IPS-15b (cell line): ENCODE measurements at regions not wholly inside any gene's neighbourhood (a gene's known extent, or its start where the extent isn't known, plus 50 kb on each side); places are given as distances from the start of the nearest gene placed in this dataset.

Experiments
- H3K27me3 ChIP-seq: one replicate; pipeline ENCODE4 v1.6.1; 2013; ENCODE audit warnings: low read length; ENCODE audit not compliant: control insufficient read depth, insufficient read depth
- H3K36me3 ChIP-seq: one replicate; pipeline ENCODE4 v1.6.1; 2013; ENCODE audit warnings: low read length; ENCODE audit not compliant: control insufficient read depth, insufficient read depth
- H3K4me1 ChIP-seq: one replicate; pipeline ENCODE4 v1.6.1; 2013; ENCODE audit warnings: mild to moderate bottlenecking, low read length; ENCODE audit not compliant: control insufficient read depth, insufficient read depth
- H3K4me3 ChIP-seq: one replicate; pipeline ENCODE4 v1.5.1; 2013; ENCODE audit warnings: low read depth, low read length
- H3K9ac ChIP-seq: one replicate; pipeline ENCODE4 v1.6.1; 2013; ENCODE audit warnings: low read depth, mild to moderate bottlenecking, low read length
- H3K9me3 ChIP-seq: one replicate; pipeline ENCODE4 v1.6.1; 2013; ENCODE audit warnings: mild to moderate bottlenecking, low read length; ENCODE audit not compliant: control insufficient read depth, insufficient read depth

DNA sequence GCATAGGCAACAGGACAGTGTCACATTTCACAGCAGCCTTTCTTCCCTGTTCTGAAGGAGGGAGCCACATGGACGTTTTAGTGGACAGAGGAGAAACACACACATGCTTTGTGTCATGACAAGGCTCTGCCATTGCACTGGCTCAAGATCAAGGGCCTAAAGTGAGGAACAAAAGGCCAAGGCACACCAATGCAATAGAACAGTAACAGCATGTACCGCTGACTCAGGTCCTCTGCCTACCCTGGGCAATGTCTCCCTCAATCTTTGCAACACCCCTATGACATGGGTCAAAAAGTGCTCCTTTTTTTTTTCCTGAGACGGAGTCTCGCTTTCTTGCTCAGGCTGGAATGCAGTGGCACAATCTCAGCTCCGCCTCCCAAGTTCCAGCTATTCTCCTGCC lies 57.8 kb upstream of the SDK1 start:
- H3K36me3 ChIP-seq = no peaks in the 10 kb centered on the region
- no peaks in the 10 kb centered on the region for H3K9me3 ChIP-seq
- H3K27me3 ChIP-seq = no peaks in the 10 kb centered on the region
- H3K9ac ChIP-seq = no peak overlapping the region
- H3K4me1 ChIP-seq = no peaks in the 10 kb centered on the region
- H3K4me3 ChIP-seq = no peak overlapping the region

DNA sequence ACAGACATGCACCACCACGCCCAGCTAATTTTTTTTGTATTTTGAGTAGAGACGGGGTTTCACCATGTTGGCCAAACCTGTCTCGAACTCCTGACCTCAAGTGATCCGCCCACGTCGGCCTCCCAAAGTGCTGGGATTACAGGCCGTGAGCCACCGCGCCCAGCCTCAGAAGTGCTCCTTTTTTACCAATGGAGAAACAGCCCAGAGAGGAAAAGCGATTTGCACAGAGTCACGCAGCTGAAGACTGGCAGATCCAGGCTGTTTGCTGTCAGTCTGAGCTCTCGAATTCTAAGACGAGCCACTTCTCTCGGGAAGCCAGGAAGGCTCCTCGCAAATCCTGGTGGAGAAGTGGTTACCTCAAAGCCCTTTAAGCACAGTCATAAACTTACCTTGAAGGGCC lies 57.4 kb upstream of the SDK1 start:
- no peaks in the 10 kb centered on the region for H3K36me3 ChIP-seq
- H3K9ac ChIP-seq = no peak overlapping the region
- no peaks in the 10 kb centered on the region for H3K4me1 ChIP-seq
- no peak overlapping the region for H3K4me3 ChIP-seq
- no peaks in the 10 kb centered on the region for H3K27me3 ChIP-seq
- no peaks in the 10 kb centered on the region for H3K9me3 ChIP-seq

DNA sequence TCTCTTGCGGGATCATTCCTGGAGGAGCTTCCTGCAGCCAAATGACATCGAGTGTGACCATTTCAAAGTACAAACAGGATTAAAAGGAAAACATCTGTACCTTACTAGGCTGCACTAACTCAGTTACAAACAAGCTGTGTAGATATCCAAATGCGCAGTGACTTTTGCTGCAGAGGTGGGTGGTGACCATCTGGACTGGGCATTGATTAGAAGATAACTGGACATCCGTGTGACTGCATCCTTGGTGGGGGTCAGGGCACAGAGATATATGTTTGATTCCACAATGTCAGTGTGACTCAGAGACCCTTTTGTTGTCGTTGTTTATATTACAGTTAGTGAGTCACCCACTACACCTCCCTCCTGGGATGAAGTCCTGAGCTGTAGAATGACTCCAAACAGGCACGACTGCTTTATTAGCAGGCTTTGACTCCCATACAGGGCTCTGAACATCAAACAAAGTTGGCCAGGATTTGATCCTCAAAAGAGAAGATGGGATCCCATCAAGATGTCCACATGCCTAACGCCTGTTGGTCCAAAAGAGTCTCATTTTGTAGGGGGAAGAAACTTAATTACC lies 56.7 kb upstream of the SDK1 start:
- H3K36me3 ChIP-seq = no peaks in the 10 kb centered on the region
- no peaks in the 10 kb centered on the region for H3K4me1 ChIP-seq
- no peak overlapping the region for H3K4me3 ChIP-seq
- no peaks in the 10 kb centered on the region for H3K9me3 ChIP-seq
- no peak overlapping the region for H3K9ac ChIP-seq
- no peaks in the 10 kb centered on the region for H3K27me3 ChIP-seq

DNA sequence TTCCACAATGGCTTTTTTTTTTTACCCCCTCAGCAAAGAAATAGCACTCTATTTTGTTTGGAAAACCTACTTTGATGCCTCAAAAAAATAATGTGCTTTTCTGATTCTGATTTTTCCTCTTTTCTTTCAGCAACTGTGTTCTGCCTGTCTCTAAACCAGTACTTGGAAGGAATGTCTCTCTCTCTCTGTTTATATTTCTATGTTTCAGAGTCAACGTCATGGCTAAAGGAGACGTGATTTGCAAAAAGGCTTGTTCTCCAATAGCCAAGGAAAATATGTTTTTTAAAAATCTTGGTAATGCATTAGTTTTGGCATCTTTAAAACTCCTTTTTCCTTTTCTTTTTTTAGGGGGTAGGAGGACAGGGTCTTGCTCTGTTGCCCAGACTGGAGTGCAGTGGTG lies 56.0 kb upstream of the SDK1 start:
- Histone ChIP-seq H3K9ac (no peak overlapping the region), H3K9me3 (no peaks in the 10 kb centered on the region), H3K4me3 (no peak overlapping the region), H3K4me1 (no peaks in the 10 kb centered on the region), H3K27me3 (no peaks in the 10 kb centered on the region), H3K36me3 (no peaks in the 10 kb centered on the region)

DNA sequence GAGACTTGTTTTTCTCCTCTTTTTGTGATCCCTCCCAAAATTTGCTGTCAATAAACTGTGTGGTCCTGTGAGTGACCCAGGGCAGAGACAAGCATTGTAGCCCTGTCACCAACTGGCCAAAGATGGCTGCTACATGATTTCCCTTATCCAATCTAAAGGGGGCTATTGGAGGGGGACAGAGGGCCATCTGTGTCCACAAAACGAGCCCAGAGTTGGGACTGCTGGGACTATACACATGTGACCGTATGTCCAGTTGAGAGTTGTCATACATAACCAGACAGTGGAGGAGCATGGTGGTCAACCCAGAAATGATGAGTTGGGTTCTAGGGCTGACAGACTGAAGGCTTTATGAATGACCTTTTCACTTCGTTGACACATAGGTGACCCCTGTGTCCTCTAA lies 55.3 kb upstream of the SDK1 start:
- Histone ChIP-seq H3K4me3 (no peak overlapping the region), H3K36me3 (no peaks in the 10 kb centered on the region), H3K4me1 (no peaks in the 10 kb centered on the region), H3K27me3 (no peaks in the 10 kb centered on the region), H3K9me3 (no peaks in the 10 kb centered on the region), H3K9ac (no peak overlapping the region)

DNA sequence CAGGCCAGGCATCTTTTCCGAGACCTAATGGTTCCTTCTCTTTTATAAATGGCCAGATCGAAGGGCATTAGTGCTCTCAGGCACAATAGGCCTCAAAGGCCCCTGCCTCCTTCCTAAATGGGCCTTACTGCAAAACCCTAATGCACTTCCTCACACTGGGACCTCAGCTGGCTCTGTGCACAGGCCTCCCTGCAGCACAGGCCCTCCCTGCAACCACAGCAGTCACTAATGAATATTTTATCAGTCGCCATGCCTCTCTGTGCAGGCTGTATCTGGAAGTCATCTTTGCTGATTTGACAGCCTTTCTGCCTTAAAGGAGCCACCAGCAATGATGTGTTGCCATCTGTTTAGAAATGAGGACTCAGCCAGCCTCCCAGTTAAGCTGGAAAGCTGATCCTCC lies 54.9 kb upstream of the SDK1 start:
- H3K27me3 ChIP-seq = no peaks in the 10 kb centered on the region
- H3K4me3 ChIP-seq = no peak overlapping the region
- no peaks in the 10 kb centered on the region for H3K36me3 ChIP-seq
- no peak overlapping the region for H3K9ac ChIP-seq
- H3K4me1 ChIP-seq = no peaks in the 10 kb centered on the region
- no peaks in the 10 kb centered on the region for H3K9me3 ChIP-seq

DNA sequence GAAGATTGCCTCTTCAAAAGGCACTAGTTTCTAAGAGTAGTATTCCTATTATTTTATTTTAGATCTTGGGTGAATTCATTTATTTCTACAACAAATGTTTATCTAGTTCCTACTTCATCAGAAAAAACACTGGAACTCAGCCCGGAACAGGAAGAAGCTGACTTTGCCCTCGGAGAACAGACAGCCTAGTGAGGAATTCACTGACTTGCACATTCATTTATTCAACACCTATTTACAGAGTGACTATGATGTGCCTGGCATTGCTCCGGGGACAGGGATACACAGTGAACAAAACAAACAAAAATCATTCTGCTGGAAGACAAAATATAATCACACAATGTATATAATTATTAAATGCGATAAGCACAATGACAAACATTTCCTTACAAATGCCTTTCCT lies 54.4 kb upstream of the SDK1 start:
- H3K4me1 ChIP-seq = no peaks in the 10 kb centered on the region
- no peak overlapping the region for H3K9ac ChIP-seq
- H3K4me3 ChIP-seq = no peak overlapping the region
- H3K36me3 ChIP-seq = no peaks in the 10 kb centered on the region
- no peaks in the 10 kb centered on the region for H3K9me3 ChIP-seq
- H3K27me3 ChIP-seq = no peaks in the 10 kb centered on the region

DNA sequence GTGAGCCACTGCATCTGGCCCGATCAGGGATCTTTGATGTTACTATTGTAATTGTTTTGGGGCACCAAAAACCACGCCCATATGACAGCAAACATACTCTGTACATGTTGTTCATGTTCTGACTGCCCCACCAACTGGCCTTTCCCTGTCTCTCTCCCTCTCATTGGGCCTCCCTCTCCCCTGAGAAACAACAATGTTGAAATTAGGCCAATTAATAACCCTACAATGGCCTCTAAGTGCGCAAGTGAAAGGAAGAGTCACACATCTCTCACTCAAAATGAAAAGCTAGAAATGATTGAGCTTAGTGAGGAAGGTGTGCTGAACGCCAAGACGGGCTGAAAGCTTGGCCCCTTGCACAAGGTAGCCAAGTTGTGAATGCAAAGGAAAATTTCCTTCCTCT lies 50.3 kb upstream of the SDK1 start:
- Histone ChIP-seq H3K36me3 (no peaks in the 10 kb centered on the region), H3K9ac (no peak overlapping the region), H3K4me3 (no peak overlapping the region), H3K27me3 (no peaks in the 10 kb centered on the region), H3K9me3 (no peaks in the 10 kb centered on the region), H3K4me1 (no peaks in the 10 kb centered on the region)
